Epithelial cell of esophagus (primary cell): ENCODE measurements at regions not wholly inside any gene's neighbourhood (a gene's known extent, or its start where the extent isn't known, plus 50 kb on each side); places are given as distances from the start of the nearest gene placed in this dataset.
"Not testable (repeated sequence)": the region's sequence is repeated elsewhere in the genome, so short reads cannot be mapped to it uniquely, and the experiment has no call there.

Experiments
- DNase-seq: peaks from one replicate; pipeline ENCODE4 v3.0.0; 2010; ENCODE audit warnings: low read depth
- H3K4me3 ChIP-seq: 2 replicates; pipeline ENCODE4 v1.5.1; 2011; ENCODE audit warnings: mild to moderate bottlenecking, low read length, control low read depth
- TF ChIP-seq, protein P1 (sequence below): IDR thresholded peaks from 2 replicates; pipeline ENCODE4 v1.5.1; 2011; ENCODE audit warnings: low read depth, mild to moderate bottlenecking, low read length, control low read depth, inconsistent platforms; ENCODE audit not compliant: insufficient read depth; ENCODE audit errors: missing control alignments

DNA sequence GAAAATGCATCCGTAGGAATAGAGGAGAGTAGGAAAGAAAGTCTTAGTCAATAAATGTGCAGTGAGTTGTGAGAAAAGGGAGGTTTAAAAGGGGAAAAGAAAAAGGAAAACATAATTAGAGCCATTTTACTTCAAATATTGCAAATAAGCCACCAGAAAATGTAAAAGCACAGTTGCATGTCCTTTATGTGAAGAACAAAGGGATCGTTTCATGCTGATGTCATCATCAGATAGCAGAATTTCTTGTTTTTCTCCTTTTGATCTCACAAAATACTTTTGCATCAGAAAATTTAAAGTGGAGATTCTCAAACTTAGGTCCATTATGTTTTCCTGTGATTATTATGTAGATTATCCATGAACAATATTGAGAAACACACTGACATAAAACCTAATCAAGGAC, 166.7 kb downstream of the HAO1 start:
- no peak overlapping the region for H3K4me3 ChIP-seq
- DNase-seq = peak; percentile 51
- TF ChIP-seq, protein P1, sequence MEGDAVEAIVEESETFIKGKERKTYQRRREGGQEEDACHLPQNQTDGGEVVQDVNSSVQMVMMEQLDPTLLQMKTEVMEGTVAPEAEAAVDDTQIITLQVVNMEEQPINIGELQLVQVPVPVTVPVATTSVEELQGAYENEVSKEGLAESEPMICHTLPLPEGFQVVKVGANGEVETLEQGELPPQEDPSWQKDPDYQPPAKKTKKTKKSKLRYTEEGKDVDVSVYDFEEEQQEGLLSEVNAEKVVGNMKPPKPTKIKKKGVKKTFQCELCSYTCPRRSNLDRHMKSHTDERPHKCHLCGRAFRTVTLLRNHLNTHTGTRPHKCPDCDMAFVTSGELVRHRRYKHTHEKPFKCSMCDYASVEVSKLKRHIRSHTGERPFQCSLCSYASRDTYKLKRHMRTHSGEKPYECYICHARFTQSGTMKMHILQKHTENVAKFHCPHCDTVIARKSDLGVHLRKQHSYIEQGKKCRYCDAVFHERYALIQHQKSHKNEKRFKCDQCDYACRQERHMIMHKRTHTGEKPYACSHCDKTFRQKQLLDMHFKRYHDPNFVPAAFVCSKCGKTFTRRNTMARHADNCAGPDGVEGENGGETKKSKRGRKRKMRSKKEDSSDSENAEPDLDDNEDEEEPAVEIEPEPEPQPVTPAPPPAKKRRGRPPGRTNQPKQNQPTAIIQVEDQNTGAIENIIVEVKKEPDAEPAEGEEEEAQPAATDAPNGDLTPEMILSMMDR = no peak

DNA sequence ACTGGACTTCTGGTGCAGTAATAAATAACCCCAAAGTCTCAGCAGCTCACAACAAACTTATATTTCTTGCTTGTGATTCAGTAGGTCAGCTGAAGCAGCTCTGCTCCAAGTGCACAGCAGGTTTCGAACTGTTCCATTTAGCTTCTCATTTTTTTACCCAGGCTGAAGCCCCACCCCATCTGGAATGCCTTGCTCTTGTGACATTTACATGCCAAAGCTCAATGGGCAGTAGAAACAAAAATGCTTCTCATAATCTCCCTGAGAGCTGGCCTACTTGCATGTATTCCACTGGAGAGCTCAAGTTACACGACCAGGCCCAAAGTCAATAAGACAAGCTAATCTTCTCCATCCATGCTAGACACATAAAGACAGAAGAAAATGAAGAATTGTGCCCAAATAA, 165.2 kb downstream of the HAO1 start:
- no peak for DNase-seq
- TF ChIP-seq, protein P1 = no peak
- no peak overlapping the region for H3K4me3 ChIP-seq

DNA sequence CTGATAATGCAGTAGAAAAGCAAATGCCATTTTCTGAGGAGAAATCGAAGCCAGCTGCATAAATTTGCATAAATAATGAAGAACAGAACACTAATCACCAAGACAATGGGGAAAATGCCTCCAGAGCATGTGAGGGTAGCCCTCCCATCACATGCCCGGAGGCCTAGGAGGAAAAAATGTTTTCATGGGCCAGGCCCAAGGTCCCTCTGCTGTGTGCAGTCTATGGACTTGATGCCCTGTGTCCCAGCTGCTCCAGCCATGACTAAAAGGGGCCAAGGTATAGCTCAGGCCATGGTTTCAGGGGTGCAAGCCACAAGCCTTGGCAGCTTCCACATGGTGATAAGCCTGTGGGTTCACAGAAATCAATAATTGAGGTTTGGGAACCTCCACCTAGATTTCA, 164.1 kb downstream of the HAO1 start:
- TF ChIP-seq, protein P1 = no peak
- no peak overlapping the region for H3K4me3 ChIP-seq
- no peak for DNase-seq

DNA sequence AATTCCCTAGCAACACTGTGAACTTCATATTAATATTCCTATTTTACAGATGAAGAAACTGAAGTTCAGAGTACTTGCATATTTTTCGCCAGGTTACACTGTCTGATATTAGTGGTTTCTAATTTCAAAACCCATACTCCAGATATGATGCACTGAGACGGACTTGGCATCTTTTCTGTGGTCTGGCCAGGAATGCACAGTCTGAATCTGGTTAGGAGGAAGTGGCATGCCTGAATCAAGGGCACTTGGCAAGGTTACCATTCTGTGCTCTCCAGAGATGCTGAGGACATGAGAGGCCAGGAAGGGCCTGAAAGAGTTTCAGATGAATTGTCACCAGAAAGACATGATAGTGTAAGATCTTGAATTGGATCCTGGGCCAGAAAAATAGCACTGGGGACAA, 150.1 kb downstream of the HAO1 start:
- peak; percentile 27 for DNase-seq
- TF ChIP-seq, protein P1 = no peak
- H3K4me3 ChIP-seq = no peak overlapping the region

DNA sequence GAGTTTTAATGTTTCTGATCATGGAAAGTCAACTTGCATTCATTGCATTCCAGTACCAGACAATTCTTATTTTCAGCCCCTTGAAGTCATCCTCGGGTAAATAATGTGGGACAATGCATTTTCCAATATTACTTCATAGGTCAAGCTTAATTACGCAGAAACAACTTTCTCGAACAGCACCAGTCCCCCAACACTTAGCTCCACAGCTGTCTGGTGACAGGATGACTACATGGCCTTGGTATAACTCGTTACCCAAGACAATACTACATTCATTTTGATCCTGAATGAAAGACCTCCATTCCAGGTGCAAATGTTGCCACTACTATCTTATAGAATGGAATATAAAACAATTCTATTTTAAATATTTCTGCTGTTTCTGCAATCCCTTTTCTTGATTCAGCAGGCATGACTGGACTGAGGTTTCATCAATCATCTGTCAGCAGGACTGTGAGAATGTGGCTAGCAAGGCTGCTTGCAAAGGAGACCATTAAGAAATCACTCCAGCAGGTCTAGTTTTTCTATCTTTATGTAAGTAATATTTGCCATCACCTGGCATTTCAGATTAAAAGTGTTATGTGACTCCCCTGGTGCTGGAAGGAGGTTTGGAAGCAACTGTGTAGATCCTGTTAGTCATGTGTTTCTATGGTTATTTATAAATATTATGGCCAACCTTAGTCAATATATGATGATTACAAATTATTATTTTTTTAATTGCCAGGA, 147.9 kb downstream of the HAO1 start:
- peak; percentile 64 for DNase-seq
- TF ChIP-seq, protein P1 = no peak
- H3K4me3 ChIP-seq = no peak overlapping the region

DNA sequence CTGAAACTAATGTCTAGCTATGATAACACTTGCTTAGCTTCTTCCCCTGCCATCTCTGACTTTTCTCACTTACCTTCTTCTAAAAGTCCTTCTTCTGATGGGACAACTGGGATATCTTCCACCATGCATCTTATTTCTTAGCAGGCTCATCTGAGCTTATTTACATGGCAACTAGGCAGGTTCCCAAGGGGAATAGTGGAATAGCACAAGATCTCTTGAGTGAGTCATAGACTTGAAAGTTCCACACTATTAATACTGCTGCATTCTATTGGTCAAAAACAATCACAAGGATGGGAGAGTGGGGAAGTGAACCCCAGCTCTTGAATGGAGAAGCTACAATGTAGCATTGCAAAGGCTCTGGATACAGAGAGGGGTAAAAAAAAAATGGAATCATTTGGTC, 142.1 kb downstream of the HAO1 start:
- TF ChIP-seq, protein P1 = no peak
- no peak overlapping the region for H3K4me3 ChIP-seq
- no peak for DNase-seq

DNA sequence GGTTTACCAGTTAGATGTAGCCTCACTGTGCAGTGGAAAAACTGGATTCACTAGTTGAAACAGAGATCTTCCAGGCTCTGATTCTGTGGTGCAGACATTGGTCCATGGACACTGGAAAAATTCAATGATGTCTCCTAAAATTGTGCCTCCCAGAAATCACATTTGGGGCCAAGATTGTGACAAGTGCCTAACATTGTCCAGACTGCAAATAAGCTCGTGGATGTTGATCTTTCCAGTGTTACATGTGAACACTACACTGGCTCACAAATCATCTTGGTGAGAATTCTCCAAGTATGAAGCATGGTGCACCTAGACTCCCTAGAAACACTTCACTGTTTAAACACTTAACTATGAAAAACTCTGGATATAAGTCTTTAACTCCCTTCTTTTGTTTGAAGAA, 140.4 kb downstream of the HAO1 start:
- H3K4me3 ChIP-seq = no peak overlapping the region
- TF ChIP-seq, protein P1 = no peak
- peak; percentile 2 for DNase-seq

DNA sequence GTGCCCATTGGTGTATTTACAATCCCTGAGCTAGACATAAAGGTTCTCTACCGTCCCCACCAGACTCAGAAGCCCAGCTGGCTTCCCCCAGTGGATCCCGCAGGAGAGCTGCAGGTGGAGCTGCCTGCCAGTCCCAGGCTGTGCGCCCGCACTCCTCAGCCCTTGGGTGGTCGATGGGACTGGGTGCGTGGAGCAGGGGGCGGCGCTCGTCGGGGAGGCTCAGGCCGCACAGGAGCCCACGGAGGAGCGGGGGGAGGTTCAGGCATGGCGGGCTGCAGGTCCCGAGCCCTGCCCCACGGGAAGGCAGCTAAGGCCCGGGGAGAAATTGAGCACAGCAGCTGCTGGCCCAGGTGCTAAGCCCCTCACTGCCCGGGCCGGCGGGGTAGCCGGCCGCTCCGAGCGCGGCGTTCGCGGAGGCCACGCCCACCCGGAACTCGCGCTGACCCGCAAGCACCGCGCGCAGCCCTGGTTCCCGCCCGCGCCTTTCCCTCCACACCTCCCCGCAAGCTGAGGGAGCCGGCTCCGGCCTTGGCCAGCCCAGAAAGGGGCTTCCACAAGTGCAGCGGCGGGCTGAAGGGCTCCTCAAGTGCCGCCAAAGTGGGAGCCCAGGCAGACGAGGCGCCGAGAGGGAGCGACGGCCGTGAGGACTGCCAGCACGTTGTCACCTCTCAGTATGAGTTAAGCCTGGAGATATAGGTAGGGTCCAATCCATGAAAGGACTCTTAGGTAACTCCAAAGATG, 136.7 kb downstream of the HAO1 start:
- peak overlapping the region; percentile 25 for H3K4me3 ChIP-seq
- DNase-seq = not testable (repeated sequence)
